ENCODE measurements at regions not wholly inside any gene's neighbourhood (a gene's known extent, or its start where the extent isn't known, plus 50 kb on each side); places are given as distances from the start of the nearest gene placed in this dataset.

DNA sequence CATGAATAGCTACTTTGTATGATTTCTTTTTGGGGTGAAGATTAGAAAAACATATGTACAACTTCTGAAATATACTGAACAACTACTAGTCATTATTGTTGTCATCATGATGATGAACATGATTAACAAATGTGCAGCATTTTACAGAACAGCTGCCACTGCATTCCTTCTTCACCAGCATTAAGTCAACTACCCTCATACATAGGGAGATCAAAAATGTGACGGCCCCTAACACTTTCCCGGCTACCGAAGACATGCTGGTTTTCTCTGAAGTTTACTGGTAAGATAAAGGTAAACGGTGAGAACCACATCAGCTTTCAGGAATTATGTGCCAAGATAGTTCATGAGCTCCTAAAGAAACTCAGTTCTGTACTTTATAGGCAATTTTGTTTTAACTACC, 121.0 kb upstream of the LRATD1 start:
- DNase-seq = no peak

DNA sequence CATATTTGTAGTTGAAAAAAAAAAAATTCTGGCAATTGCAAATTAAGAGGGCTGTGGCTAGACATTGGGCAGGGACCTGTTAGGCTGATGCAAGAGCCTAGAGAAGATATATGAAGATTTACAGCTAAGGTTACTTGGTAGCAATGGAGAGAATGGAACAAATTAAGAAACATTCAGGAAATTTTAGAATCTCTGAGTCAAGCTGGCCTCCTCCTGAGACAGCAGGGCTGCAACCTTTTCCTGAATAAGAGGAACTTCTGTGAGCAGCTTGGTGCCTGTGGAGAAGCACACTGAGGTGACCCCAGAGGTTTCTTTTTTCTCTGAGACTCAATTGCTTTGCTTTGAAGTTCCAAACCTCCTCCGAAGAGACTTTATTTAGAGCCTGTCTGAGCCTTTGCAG, 118.6 kb upstream of the LRATD1 start:
- DNase-seq = no peak

DNA sequence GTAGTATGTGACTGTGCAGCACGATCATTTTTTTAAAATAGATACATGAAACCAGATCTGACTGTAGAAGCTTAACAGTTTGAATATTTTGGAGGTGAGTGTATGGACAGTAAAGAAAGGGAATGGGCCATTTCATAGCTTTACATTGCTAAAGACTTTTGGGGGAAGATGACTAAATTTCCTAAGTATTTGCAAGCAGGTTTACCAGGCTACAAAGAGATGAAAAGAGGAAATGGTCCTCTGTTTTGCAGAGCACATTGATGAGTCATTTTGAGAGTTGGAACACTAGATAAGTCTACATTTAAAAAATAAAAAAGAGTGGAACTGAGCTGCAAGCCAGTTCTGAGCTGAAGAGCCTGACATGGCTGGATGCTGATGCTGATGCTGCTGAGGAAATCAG, 115.7 kb upstream of the LRATD1 start:
- DNase-seq = no peak

GRCh38 chr2:14517731-14518130, 114.8 kb upstream of the LRATD1 start:
- DNase-seq = no peak

- DNase-seq = no peak
Measured at GRCh38 chr2:14520385-14520945, 112.1 kb upstream of the LRATD1 start.

GRCh38 chr2:14524041-14524802, 108.3 kb upstream of the LRATD1 start:
- DNase-seq = no peak

DNA sequence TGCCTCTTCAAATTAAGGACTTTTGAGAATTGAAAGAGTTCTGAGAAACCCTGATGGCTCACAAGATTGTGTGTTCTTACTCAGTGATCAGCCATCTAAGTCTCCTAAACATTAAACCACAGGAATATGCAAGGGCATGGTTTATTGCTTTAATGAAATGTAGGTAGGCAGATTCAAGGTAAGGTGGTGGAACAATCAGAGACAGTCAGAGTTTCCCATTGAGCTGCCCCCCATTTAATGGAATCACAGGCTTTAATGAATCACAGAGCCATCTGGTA, 107.8 kb upstream of the LRATD1 start:
- no peak for DNase-seq

DNA sequence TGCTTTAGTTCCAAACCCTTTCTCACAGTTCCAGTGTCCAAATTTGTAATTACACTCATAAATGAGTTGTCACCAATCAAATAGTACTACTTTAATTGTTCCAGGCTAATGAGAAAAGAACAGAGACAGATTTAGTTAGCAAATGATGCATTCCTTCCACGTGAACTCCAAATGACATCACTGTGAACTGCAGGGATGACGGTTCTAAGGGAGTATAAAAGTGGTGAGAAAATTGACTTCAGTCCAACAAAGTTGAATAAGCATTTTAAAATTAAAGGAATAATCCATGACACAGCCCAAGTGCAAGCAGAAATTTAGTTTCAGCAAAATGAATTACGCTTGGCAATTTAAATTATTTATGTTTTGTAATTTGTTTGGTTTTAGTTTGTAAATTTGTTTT, 102.0 kb upstream of the LRATD1 start:
- no peak for DNase-seq

DNA sequence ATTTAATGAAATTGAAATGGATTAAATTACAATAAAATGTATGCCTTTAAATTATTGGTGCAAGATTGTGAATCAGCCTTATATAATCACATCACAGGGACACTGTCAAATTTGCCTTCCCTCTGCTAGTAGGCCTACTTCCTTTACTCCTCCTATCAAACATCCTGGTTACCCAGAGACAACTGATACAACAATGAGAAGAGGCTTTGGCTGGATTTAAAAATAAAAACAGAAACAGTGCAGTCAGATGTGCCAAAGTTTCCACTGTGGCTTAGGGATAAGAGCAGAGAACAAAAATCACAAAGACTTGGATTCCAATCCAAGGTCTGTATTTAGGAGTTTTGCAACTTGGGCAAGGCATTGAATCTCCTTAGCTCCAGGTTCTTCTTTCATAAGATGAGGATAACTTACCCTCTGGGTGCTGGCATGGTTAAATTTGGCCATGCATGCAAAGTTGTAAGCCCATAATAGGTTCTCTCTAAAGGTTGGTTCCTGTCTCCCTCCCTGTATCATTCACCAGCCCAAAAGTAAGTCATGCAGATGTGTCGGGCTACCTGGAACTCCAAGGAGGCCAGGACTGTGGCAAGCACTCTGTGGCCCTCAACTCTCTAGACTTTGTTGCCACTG, 99.3 kb upstream of the LRATD1 start:
- DNase-seq = no peak

GRCh38 chr2:14535156-14535555, 97.4 kb upstream of the LRATD1 start:
- DNase-seq = no peak

DNA sequence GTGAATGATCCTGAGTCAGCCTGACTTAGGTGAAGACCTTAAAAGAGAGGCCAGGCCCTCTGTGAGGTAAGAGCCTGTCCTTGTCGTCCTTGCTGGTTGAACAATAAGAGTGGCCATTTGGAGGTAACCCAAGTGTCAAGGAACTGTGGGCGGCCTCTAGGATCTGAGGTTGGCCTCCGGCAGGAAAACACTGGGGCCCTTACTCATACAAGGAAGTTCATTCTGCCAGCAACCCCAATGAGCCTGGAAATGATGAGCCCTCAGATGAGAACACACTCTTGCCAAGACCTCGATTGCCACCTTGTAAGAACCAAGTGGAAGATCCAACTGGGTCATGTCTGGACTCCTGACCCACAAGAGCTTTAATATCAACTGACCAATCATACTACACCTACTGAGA, 95.5 kb upstream of the LRATD1 start:
- no peak for DNase-seq

DNA sequence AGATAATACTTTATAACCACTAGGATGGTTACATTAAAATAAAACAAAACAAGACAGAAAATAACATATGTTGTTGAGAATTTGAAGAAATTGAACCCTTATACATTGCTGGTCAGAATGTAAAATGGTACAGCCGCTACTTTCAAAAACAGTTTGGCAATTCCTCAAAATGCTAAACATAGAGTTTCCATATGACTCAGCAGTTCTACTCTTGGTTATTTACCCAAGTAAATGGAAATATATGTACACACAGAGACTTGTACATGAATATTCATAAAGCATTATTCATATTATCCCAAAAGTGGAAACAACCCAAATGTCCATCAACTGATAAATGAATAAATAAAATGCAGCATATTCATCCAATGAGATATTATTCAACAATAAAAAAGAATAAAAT, 92.5 kb upstream of the LRATD1 start:
- no peak for DNase-seq

DNA sequence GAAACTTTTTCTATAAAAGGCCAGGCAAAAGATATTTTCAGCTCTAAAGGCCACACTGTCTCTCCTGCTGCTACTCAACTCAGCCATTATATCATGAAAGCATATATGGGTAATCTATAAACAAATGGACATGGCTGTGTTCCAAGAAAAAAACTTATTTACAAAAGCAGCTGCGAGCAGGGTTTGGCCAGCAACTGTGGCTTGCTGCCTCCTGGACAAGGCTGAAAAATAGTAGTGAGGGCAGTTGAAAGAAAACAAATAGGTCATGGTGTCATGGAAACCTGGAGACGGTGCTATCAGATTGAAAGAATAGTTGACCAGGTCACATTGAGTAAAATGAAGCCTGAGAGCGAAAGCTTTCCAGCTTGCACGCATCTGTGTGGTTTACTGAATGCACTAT, 89.2 kb upstream of the LRATD1 start:
- no peak for DNase-seq

DNA sequence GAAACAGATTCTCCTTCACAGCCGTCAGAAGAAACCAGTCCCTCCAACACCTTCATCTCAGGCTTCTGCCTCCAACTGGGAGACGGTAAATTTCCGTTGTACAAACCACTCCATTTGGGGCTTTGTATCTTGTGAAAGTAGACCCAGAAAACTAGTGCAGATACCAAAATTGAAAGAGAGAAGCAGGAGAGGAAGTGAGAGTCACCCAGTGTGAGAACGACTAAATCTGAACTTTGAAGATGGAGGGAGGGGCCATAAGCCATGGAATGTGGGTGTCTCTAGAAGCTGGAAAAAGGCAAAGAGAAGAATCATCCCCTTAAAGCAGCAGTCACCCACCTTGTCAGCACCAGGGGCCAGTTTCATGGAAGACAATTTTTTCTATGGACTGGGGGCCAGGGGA, 88.3 kb upstream of the LRATD1 start:
- no peak for DNase-seq

- DNase-seq = no peak
Measured at GRCh38 chr2:14547830-14548229, 84.7 kb upstream of the LRATD1 start.

DNA sequence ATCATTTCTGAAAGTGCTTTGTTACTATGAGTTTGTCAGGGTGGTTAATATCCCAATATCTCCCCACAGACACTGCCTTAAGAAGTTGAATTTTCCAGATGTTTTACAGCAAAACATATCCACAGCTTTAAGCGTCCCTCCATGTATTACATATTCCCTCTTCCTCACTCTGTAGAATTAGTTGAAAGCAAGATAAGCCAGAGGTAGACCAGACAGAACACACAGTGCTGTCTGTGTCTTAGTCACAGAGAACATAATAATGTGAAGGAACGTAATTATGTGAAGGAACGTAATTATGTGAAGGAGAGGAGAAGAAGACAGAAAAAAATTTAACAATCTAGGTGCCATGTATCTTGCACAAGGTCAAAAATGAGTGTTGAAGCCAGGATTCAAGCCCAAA, 81.9 kb upstream of the LRATD1 start:
- DNase-seq = no peak

DNA sequence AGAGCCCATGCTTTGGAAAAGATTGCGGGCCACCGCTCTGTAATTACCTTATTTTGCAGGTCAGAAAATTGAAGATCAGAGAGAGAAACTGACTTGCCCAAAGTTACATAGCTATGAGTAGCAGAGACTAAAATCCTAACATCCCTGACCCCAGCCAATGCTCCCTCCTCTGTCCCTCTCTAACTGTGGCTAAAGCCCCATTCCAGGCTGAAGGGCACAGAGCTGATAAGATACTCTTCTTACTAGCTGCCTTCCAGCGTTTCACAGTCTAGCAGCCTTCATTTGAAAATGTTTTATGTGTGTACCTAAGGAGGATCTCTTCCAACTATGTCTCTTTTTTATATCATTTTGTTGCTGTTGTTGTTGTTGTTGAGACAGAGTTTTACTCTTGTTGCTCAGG, 81.4 kb upstream of the LRATD1 start:
- DNase-seq = no peak

- DNase-seq = no peak
Measured at GRCh38 chr2:14552286-14552685, 80.2 kb upstream of the LRATD1 start.

DNA sequence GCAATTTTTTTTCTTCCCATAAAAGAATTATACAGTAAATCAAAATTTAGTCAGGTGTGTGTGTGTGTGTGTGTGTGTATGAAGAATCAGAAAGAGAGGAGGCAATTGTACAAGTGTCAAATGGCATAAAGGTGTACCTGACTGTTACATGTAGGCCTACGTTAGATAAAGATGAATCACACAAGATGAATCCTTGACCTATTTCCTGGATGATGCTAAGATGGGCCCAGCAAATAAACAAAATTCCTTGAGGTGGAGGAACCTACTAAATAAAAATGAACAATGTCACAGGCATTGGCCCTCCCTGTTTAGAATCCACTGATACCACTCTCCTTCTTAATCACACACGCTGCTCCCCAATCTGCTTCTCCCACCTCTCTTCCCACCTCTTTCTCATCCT, 79.7 kb upstream of the LRATD1 start:
- DNase-seq = no peak

DNA sequence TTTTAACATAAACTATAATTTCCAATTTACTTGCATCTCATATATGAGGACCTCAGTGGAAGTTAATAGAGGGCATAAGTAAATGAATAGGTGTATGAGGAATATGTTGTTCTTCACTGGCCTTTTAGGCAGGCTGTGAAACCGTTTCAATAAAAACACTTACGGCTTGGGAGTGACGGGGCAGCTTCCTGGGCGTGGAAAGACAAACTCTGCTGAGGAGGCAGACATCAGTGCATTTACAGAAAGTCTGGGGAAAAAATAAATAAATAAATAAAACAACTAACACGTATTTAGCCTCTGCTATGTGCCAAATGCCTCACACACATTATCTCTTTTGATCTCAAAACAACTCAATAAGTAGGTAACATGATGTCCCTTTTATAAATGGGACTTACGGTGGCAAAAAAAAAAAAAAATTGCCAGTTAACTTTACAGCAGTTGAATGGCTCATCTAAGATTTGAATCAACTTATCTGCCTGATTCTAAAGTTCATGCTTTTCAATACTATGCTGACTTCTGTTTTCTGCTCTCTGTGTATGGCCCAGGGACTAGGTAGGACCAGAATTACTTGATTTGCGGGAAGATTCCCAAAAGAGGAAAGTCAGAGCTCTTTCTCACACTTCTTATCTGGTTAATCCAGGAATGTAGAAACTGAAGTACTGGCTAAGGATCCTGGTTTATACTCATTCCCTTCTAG, 77.5 kb upstream of the LRATD1 start:
- DNase-seq = no peak

GRCh38 chr2:14557111-14557510, 75.4 kb upstream of the LRATD1 start:
- DNase-seq = no peak

GRCh38 chr2:14557916-14558315, 74.6 kb upstream of the LRATD1 start:
- DNase-seq = no peak

- DNase-seq = no peak
Measured at GRCh38 chr2:14558335-14558919, 74.1 kb upstream of the LRATD1 start.

GRCh38 chr2:14560716-14561115, 71.8 kb upstream of the LRATD1 start:
- no peak for DNase-seq

All from DMS 273 treated with DMSO at 0.1 percent for 48 hours (cell line).